NB4 (cell line): ENCODE measurements at regions not wholly inside any gene's neighbourhood (a gene's known extent, or its start where the extent isn't known, plus 50 kb on each side); places are given as distances from the start of the nearest gene placed in this dataset.

Experiments used
- POLR2A ChIP-seq: IDR thresholded peaks from 2 replicates; pipeline ENCODE4 v1.6.1; 2011; ENCODE audit warnings: mild to moderate bottlenecking; ENCODE audit not compliant: insufficient read length; ENCODE audit errors: extremely low read depth
- TF ChIP-seq, protein P1 (sequence below): IDR thresholded peaks from one replicate; pipeline ENCODE4 v1.5.1; 2012; ENCODE audit warnings: low read depth, low read length

DNA sequence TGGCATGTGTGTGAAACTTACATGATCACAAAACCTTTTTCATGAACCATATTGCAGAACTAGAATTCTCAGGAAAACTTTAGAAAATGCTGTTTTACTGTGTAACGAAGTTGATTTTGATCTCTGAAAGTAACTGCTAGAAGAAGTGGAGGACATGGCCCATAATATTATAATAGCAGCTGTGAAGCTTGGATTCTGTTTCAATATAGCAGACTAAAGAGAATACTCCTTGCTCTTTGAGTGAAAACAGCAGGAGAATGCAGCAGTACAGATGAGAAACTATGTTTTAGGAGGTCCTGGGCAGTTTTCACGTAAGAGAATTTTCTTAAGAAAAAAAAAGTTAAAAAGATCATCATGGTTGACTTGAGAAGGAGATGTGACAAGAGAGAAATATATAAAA is 76.7 kb upstream of the POU2AF2 start:
- TF ChIP-seq POLR2A: no peak
- TF ChIP-seq, protein P1, sequence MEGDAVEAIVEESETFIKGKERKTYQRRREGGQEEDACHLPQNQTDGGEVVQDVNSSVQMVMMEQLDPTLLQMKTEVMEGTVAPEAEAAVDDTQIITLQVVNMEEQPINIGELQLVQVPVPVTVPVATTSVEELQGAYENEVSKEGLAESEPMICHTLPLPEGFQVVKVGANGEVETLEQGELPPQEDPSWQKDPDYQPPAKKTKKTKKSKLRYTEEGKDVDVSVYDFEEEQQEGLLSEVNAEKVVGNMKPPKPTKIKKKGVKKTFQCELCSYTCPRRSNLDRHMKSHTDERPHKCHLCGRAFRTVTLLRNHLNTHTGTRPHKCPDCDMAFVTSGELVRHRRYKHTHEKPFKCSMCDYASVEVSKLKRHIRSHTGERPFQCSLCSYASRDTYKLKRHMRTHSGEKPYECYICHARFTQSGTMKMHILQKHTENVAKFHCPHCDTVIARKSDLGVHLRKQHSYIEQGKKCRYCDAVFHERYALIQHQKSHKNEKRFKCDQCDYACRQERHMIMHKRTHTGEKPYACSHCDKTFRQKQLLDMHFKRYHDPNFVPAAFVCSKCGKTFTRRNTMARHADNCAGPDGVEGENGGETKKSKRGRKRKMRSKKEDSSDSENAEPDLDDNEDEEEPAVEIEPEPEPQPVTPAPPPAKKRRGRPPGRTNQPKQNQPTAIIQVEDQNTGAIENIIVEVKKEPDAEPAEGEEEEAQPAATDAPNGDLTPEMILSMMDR: no peak
